GM10266 (cell line): ENCODE measurements at regions not wholly inside any gene's neighbourhood (a gene's known extent, or its start where the extent isn't known, plus 50 kb on each side); places are given as distances from the start of the nearest gene placed in this dataset.

ENCODE experiments used
- DNase-seq: peaks from one replicate; pipeline ENCODE4 v3.0.0; 2012; ENCODE audit errors: extremely low spot score
- CTCF ChIP-seq: IDR thresholded peaks from 2 replicates; pipeline ENCODE4 v1.5.1; 2012; ENCODE audit warnings: mild to moderate bottlenecking, low read depth; ENCODE audit not compliant: control insufficient read depth, insufficient read depth; ENCODE audit errors: missing control alignments

DNA sequence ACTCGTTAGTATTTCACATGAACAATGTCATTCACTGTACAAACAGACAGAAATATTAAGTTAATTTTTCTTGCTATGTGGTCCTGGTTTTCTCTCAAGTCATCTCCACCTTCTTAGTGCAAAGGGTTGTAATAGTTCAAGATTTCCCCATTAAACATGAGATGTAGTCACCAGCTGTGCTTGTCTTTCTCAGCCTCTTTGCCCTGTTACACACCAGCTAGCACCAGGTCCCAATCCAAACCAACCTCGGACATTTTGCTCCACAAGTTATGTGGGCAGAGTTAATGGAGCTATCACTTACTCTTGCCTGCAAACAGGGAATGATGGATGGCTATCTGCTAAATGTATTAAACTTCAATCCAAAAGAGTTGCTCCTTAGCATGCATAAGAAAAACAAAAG lies 328.1 kb downstream of the TLE1 start:
- TF ChIP-seq CTCF = no peak

GRCh38 chr9:81351166-81351565 lies 338.2 kb downstream of the TLE1 start:
- TF ChIP-seq CTCF = no peak
- DNase-seq = no peak

More for the DNA sequence above, 328.1 kb downstream of the TLE1 start:
- DNase-seq = no peak

DNA sequence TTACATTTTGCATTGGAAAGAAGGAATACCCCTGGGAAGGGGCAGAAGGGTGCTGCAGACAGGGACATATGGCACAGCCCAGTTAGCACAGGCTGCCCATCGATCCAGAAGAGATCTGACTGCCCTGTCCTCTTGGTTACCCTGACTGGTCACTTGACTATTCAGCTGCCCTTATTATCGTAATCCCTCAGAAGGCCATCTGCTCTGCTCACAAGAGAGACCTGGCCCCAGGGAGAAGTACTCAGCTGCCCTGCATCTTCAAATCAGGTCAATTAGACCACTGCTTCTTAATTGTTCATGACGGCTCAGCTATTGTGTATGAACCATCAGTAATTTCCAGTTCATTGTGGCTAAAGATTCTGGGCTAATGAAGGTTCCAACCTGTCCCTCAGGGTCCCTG lies 345.0 kb downstream of the TLE1 start:
- TF ChIP-seq CTCF = no peak
- no peak for DNase-seq

DNA sequence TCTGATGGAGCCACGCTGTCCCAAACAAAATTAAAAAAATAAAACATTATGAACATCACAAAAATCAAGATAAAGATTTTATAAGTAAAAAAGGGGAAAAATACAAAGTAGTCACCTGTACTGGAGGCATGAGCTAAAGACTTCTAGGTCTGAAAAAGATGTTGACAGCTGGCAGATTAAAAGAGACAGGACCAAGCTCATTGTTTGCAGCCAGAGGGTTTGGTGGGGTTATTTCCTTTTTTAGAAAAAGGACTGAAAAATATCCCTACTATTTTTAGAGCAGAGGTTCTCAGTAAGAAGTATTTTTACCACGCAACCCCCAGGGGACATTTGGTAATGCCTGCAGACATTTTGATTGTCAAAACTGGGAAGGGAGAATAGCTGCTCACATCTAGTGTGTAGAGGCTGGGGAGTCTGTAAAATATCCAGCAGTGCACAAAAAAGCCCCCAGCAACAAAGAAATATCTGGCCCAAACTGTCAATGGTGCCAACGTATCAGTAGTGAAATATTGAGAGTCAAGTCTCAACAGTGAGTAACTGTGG lies 353.4 kb downstream of the TLE1 start:
- DNase-seq = no peak
- no peak for TF ChIP-seq CTCF

- no peak for TF ChIP-seq CTCF
- no peak for DNase-seq
These were observed 367.8 kb downstream of the TLE1 start for GRCh38 chr9:81321551-81321950.

GRCh38 chr9:81320909-81321482 lies 368.4 kb downstream of the TLE1 start:
- no peak for TF ChIP-seq CTCF
- DNase-seq = no peak

- no peak for DNase-seq
- TF ChIP-seq CTCF = no peak
These were observed 370.8 kb downstream of the TLE1 start for GRCh38 chr9:81318571-81318970.
